A549 (cell line): ENCODE measurements at regions not wholly inside any gene's neighbourhood (a gene's known extent, or its start where the extent isn't known, plus 50 kb on each side); places are given as distances from the start of the nearest gene placed in this dataset.

Experiments
- ATAC-seq, 2 experiments: fragments of 200-7000 bp in 1 of 2; fragments of >200 bp in 1 of 2; cut with Nextera tagmentation in 1 of 2; cut with Tn5 transposase in 1 of 2; 3 replicates each; pipeline versions ENCODE4 v1.8.0 to v1.9.1; 2018 to 2020; ENCODE audit warnings: mild to moderate bottlenecking in 1 of 2, moderate library complexity in 1 of 2
- CTCF ChIA-PET: fragments of 300-600 bp; sonication (Branson Sonifier 250); formaldehyde crosslinking; extraction: SDS; loops from one replicate; lab custom pipeline; 2021; ENCODE audit warnings: antibody characterized with exemption, inconsistent platforms; lab: Yijun Ruan, JAX
- POLR2A ChIA-PET: fragments of 350-600 bp; formaldehyde crosslinking; extraction: SDS; loops from one replicate; lab custom pipeline; 2021; ENCODE audit warnings: antibody characterized with exemption, inconsistent platforms; lab: Yijun Ruan, JAX
- DNase-seq, 2 experiments: peaks; one replicate each; pipeline versions ENCODE4 v3.0.0 to v3.0.0-alpha.2; 2011 to 2016; ENCODE audit warnings: low read depth in 1 of 2, low spot score in 1 of 2
- FAIRE-seq: peaks from 2 replicates; lab custom pipeline; 2011; peaks lifted over from hg19 to GRCh38; lab: Jason Lieb, UNC
- H3K27ac ChIP-seq, 2 experiments: fragments of >200 bp; sonication (Bioruptor Twin); formaldehyde crosslinking; 3 replicates each; pipeline ENCODE4 v1.5.1; 2016 to 2017
- H3K4me1 ChIP-seq: fragments of >200 bp; sonication (Bioruptor Twin); formaldehyde crosslinking; 3 replicates; pipeline ENCODE4 v1.6.1; 2016
- H3K4me2 ChIP-seq: fragments of >200 bp; sonication (Bioruptor Twin); formaldehyde crosslinking; 3 replicates; pipeline ENCODE4 v1.6.1; 2016
- H3K4me3 ChIP-seq: fragments of >200 bp; sonication (Bioruptor Twin); formaldehyde crosslinking; 3 replicates; pipeline ENCODE4 v1.5.1; 2016
- H3K9me3 ChIP-seq: fragments of >200 bp; sonication (Bioruptor Twin); formaldehyde crosslinking; 3 replicates; pipeline ENCODE4 v1.6.1; 2016
- BCL3 ChIP-seq: fragments of >200 bp; sonication (Bioruptor Twin); formaldehyde crosslinking; IDR thresholded peaks from 3 replicates; pipeline ENCODE4 v1.6.1; 2016
- BHLHE40 ChIP-seq: IDR thresholded peaks from 2 replicates; pipeline ENCODE4 v1.6.1; 2012; ENCODE audit warnings: low read depth, low read length, inconsistent platforms
- CHD2 ChIP-seq: fragments of 150-350 bp; IDR thresholded peaks from 2 replicates; pipeline ENCODE4 v1.6.1; 2014; ENCODE audit warnings: low read length; ENCODE audit not compliant: partially characterized antibody
- EHF ChIP-seq: fragments of 250-450 bp; sonication (Bioruptor Pico); IDR thresholded peaks from 2 replicates; pipeline ENCODE4 v1.5.0; 2020; ENCODE audit warnings: mild to moderate bottlenecking
- ELK1 ChIP-seq: fragments of 150-350 bp; IDR thresholded peaks from 2 replicates; pipeline ENCODE4 v1.6.1; 2014; ENCODE audit warnings: low read depth, mild to moderate bottlenecking, low read length
- HEYL ChIP-seq: fragments of 250-450 bp; sonication (Bioruptor Pico); IDR thresholded peaks from 2 replicates; pipeline ENCODE4 v1.8.0; 2021; ENCODE audit warnings: mild to moderate bottlenecking, moderate library complexity
- HOXA7 ChIP-seq: fragments of 250-450 bp; sonication (Bioruptor Pico); IDR thresholded peaks from 2 replicates; pipeline ENCODE4 v1.5.0; 2020; ENCODE audit warnings: mild to moderate bottlenecking, moderate library complexity
- HOXB13 ChIP-seq: fragments of 250-450 bp; sonication (Bioruptor Pico); IDR thresholded peaks from 2 replicates; pipeline ENCODE4 v1.5.0; 2020; ENCODE audit warnings: low read depth, mild to moderate bottlenecking, moderate library complexity
- HOXB5 ChIP-seq: fragments of 250-450 bp; sonication (Bioruptor Pico); IDR thresholded peaks from 2 replicates; pipeline ENCODE4 v1.5.0; 2020; ENCODE audit warnings: mild to moderate bottlenecking, moderate library complexity
- JUN ChIP-seq, 2 experiments: fragments of >200 bp; sonication (Bioruptor Twin); formaldehyde crosslinking; IDR thresholded peaks; 2 replicates in 1 of 2; 3 replicates in 1 of 2; pipeline ENCODE4 v1.6.1; 2016 to 2017
- JUNB ChIP-seq: fragments of >200 bp; sonication (Bioruptor Twin); formaldehyde crosslinking; IDR thresholded peaks from 2 replicates; pipeline ENCODE4 v1.6.1; 2016
- KDM1A ChIP-seq: fragments of 200-600 bp; sonication (generic); IDR thresholded peaks from 2 replicates; pipeline ENCODE4 v1.6.1; 2016; ENCODE audit warnings: low read depth, mild to moderate bottlenecking
- KDM5A ChIP-seq: fragments of 200-600 bp; sonication (generic); IDR thresholded peaks from 2 replicates; pipeline ENCODE4 v1.6.1; 2016; ENCODE audit warnings: antibody characterized with exemption, mild to moderate bottlenecking
- MAFK ChIP-seq: fragments of 450-650 bp; IDR thresholded peaks from 2 replicates; pipeline ENCODE4 v1.6.1; 2014; ENCODE audit not compliant: partially characterized antibody
- MAZ ChIP-seq: fragments of 150-350 bp; IDR thresholded peaks from 2 replicates; pipeline ENCODE4 v1.6.1; 2014; ENCODE audit warnings: antibody characterized with exemption, low read depth, low read length, borderline replicate concordance
- MYC ChIP-seq: IDR thresholded peaks from 2 replicates; pipeline ENCODE4 v1.6.1; 2012; ENCODE audit warnings: mild to moderate bottlenecking, inconsistent platforms, low read length, improper control_type of control experiment, borderline replicate concordance
- NPAS2 ChIP-seq: fragments of 250-450 bp; sonication (Bioruptor Pico); IDR thresholded peaks from 2 replicates; pipeline ENCODE4 v1.8.0; 2022; ENCODE audit warnings: mild to moderate bottlenecking, moderate library complexity, borderline replicate concordance
- PBX3 ChIP-seq: IDR thresholded peaks from 2 replicates; pipeline ENCODE4 v1.6.1; 2012
- POLR2A ChIP-seq: IDR thresholded peaks from 2 replicates; pipeline ENCODE4 v1.6.1; 2012; ENCODE audit warnings: mild to moderate bottlenecking, low read length
- POLR2AphosphoS2 ChIP-seq: conservative IDR thresholded peaks from 2 replicates; pipeline ENCODE4 v1.6.1; 2012; ENCODE audit warnings: low read length, improper control_type of control experiment, inconsistent platforms
- RARB ChIP-seq: fragments of 250-450 bp; sonication (Bioruptor Pico); IDR thresholded peaks from 2 replicates; pipeline ENCODE4 v1.8.0; 2021; ENCODE audit warnings: mild to moderate bottlenecking, moderate library complexity
- RFX5 ChIP-seq: fragments of 450-650 bp; IDR thresholded peaks from 2 replicates; pipeline ENCODE4 v1.7.1; 2014; ENCODE audit warnings: antibody characterized with exemption, mild to moderate bottlenecking, moderate library complexity
- SMC3 ChIP-seq: fragments of >200 bp; sonication (Bioruptor Twin); formaldehyde crosslinking; IDR thresholded peaks from 3 replicates; pipeline ENCODE4 v1.6.1; 2018; ENCODE audit warnings: inconsistent platforms
- SREBF2 ChIP-seq: fragments of 450-650 bp; IDR thresholded peaks from 2 replicates; pipeline ENCODE4 v1.6.1; 2014; ENCODE audit warnings: mild to moderate bottlenecking, moderate library complexity
- TFCP2L1 ChIP-seq: fragments of 250-450 bp; sonication (Bioruptor Pico); IDR thresholded peaks from 2 replicates; pipeline ENCODE4 v1.5.0; 2021; ENCODE audit warnings: mild to moderate bottlenecking
- ZC3H11A ChIP-seq: fragments of 450-650 bp; IDR thresholded peaks from 2 replicates; pipeline ENCODE4 v1.6.1; 2014; ENCODE audit warnings: antibody characterized with exemption, mild to moderate bottlenecking
- ZNF302 ChIP-seq: fragments of 250-450 bp; sonication (Bioruptor Pico); IDR thresholded peaks from 2 replicates; pipeline ENCODE4 v1.9.0; 2021; ENCODE audit warnings: inconsistent platforms, mild to moderate bottlenecking, moderate library complexity
- WGBS: methylation state at CpG from one replicate; pipeline ENCODE4 v1.1.6; 2017; ENCODE audit errors: missing lambda C conversion rate; 5-methylcytosine and 5-hydroxymethylcytosine counted together
- TF ChIP-seq, protein P1 (sequence below): fragments of >200 bp; sonication (Bioruptor Twin); formaldehyde crosslinking; IDR thresholded peaks from 2 replicates; pipeline ENCODE4 v1.6.1; 2016

- Histone ChIP-seq H3K4me3 (no peak overlapping the region), H3K9me3 (no peaks in the 10 kb centered on the region)
- no peak for TF ChIP-seq KDM1A
- TF ChIP-seq MYC: no peak
- TF ChIP-seq HOXB13: no peak
- TF ChIP-seq SREBF2: no peak
- TF ChIP-seq HEYL (CRISPR knock-in tag): no peak
- TF ChIP-seq, protein P1, sequence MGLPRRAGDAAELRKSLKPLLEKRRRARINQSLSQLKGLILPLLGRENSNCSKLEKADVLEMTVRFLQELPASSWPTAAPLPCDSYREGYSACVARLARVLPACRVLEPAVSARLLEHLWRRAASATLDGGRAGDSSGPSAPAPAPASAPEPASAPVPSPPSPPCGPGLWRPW: no peak
- TF ChIP-seq BHLHE40: no peak
- TF ChIP-seq POLR2AphosphoS2: no peak
- TF ChIP-seq HOXA7 (CRISPR knock-in tag): no peak
- TF ChIP-seq HOXB5 (CRISPR knock-in tag): no peak
- no peak for TF ChIP-seq NPAS2 (CRISPR knock-in tag)
- no peak for TF ChIP-seq CHD2
- TF ChIP-seq ZNF302: no peak
- no peak for TF ChIP-seq POLR2A
- no peak for TF ChIP-seq JUNB
- TF ChIP-seq BCL3: no peak
- no peak for TF ChIP-seq MAFK
- no peak for TF ChIP-seq ELK1
- TF ChIP-seq, all 56 proteins: peak for 0
- ChIA-PET POLR2A (no interaction called here), CTCF (interaction anchor here (1.3 kb wide), 1 partner anchor 42 kb away, joined by 4 read pairs; no protein-coding TSS in a partner anchor)
- Histone ChIP-seq H3K4me1 (peaks cover 17% of the 10 kb centered on the region), H3K4me2 (no peak overlapping the region), H3K27ac (no peak overlapping the region; a peak in 1 of 6 replicates)
- no peak for DNase-seq
- FAIRE-seq: peak; percentile 49
- WGBS: 85% methylated on average over 3 of the region's 3 CpGs
- ATAC-seq: no peak
Measured at GRCh38 chr10:28981007-28981406, 303.7 kb downstream of the BAMBI start.

DNA sequence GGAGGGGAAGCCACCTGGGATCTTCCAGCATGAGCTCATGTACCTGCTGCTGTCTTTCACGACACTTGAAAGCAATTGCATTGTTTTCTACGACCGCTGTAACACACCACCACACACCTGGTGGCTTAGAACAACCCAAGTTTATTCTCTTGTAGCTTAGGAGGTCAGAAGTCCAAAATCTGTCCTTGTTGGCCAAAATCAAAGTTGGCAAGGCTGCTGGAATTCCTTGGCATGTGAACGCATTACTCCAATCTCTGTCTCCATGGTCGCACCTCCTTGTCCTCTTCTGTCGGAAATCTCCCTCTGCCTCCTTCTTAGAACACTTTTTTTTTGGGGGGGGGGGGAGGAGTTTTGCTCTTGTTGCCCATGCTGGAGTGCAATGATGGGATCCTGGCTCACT lies 305.7 kb downstream of the BAMBI start:
- WGBS: 92% methylated on average over 6 of the region's 6 CpGs
- ChIA-PET CTCF (interaction anchor here (0.9 to 1.6 kb wide), 4 partner anchors 9 to 44 kb away, joined by 3 to 8 read pairs (median 4); no protein-coding TSS in a partner anchor), POLR2A (no interaction called here)
- H3K9me3 ChIP-seq: no peaks in the 10 kb centered on the region
- FAIRE-seq (no peak), ATAC-seq (no peak), DNase-seq (no peak)
- H3K4me1 ChIP-seq: peaks cover 24% of the 10 kb centered on the region
- H3K4me3 ChIP-seq: no peak overlapping the region
- TF ChIP-seq PBX3 (no peak), JUN (IDR thresholded peaks at IDR 0.05) (no peak), MAZ (no peak), EHF (CRISPR knock-in tag) (no peak), RARB (CRISPR knock-in tag) (no peak), TFCP2L1 (no peak), KDM1A (no peak), HEYL (CRISPR knock-in tag) (no peak), RFX5 (no peak), BCL3 (no peak), KDM5A (no peak), ZC3H11A (no peak), SMC3 (no peak)
- no peak overlapping the region for H3K4me2 ChIP-seq
- H3K27ac ChIP-seq: peak overlapping the region; percentile 8 to 73; a peak in 3 of 6 replicates
